ENCODE measurements at regions not wholly inside any gene's neighbourhood (a gene's known extent, or its start where the extent isn't known, plus 50 kb on each side); places are given as distances from the start of the nearest gene placed in this dataset.

DNA sequence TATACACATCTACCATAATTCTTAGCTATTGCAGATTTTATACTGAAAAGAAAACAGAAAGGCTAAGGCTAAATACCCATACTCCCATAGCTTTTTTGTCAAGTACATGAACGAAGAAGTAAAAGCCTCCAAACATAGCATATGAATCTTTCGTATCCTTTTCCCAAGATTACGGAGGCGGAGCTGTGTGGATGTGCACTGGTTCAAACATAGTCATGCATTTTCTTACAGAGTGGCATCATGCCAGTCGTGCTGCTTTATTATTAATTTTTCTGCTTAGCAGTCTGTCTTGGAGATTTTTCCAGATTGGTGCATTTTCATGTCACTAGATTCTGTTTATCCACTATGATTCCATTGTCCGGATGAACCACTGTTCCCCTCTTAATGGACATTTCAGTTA is 118.7 kb upstream of the RUNX3 start:
- TF ChIP-seq, protein P1, sequence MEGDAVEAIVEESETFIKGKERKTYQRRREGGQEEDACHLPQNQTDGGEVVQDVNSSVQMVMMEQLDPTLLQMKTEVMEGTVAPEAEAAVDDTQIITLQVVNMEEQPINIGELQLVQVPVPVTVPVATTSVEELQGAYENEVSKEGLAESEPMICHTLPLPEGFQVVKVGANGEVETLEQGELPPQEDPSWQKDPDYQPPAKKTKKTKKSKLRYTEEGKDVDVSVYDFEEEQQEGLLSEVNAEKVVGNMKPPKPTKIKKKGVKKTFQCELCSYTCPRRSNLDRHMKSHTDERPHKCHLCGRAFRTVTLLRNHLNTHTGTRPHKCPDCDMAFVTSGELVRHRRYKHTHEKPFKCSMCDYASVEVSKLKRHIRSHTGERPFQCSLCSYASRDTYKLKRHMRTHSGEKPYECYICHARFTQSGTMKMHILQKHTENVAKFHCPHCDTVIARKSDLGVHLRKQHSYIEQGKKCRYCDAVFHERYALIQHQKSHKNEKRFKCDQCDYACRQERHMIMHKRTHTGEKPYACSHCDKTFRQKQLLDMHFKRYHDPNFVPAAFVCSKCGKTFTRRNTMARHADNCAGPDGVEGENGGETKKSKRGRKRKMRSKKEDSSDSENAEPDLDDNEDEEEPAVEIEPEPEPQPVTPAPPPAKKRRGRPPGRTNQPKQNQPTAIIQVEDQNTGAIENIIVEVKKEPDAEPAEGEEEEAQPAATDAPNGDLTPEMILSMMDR (IDR thresholded peaks at IDR 0.05; ENCODE audit: low read length, missing control alignments), result no peak
- H3K4me3 ChIP-seq (replicated peaks; ENCODE audit: low read depth, low read length), result no peak overlapping the region
- no peak for DNase-seq (ENCODE audit: low read depth)

DNA sequence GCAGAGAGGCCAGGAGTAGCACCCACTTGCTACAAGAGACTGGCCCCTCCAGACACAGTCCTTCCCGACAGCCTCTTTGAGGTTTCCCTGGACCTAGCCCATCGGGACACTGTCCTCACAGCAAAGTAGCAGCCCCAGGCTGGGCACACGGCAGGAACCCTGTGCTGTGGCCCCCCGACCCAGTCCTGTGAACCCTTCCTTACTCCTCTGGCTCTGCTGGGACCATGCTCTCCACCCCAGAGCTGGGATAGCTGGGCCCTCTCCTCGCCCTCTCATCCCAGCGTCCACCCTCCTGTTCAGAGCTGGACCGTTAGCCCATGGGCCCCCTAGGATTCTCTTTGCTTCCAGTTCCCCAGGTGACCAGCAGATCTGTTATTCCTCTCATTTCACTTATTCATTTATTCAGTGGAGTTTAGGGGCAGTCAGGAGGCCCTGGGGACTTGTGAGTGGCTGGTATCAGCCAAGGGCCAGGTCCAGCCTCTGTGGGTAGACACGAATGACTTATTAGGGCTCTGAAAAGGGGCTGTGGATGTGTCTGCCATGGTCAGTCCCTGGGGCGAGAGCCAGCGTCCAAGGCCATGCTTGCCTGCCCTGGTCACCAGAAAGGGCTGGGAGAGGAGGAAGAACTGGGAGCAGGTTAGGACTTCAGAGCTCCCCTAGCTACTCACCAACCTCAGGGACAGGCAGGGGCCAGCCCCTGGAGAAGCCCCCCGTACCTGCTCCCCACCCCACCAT is 117.6 kb upstream of the RUNX3 start:
- no peak overlapping the region for H3K4me3 ChIP-seq (replicated peaks; ENCODE audit: low read depth, low read length)
- TF ChIP-seq, protein P1 (IDR thresholded peaks at IDR 0.05; ENCODE audit: low read length, missing control alignments), result no peak
- no peak for DNase-seq (ENCODE audit: low read depth)

DNA sequence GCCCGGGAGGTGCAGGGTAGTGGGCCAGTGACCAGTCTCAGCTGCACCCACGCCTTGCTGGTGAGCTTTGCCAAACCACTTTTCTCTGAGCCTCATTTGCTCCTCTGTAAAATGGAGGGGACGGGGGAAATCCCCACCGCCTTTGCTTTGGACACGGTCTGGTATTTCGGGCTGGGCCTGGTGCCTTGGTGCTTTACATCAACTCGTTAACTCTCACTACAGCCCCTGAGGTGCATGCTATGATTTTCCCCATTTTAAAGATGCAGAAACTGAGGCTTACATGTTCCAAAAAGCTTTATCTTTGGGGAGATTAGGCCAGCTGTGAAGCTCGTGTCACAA is 116.1 kb upstream of the RUNX3 start:
- H3K4me3 ChIP-seq (replicated peaks; ENCODE audit: low read depth, low read length), result no peak overlapping the region
- TF ChIP-seq, protein P1 (IDR thresholded peaks at IDR 0.05; ENCODE audit: low read length, missing control alignments), result no peak
- no peak for DNase-seq (ENCODE audit: low read depth)

DNA sequence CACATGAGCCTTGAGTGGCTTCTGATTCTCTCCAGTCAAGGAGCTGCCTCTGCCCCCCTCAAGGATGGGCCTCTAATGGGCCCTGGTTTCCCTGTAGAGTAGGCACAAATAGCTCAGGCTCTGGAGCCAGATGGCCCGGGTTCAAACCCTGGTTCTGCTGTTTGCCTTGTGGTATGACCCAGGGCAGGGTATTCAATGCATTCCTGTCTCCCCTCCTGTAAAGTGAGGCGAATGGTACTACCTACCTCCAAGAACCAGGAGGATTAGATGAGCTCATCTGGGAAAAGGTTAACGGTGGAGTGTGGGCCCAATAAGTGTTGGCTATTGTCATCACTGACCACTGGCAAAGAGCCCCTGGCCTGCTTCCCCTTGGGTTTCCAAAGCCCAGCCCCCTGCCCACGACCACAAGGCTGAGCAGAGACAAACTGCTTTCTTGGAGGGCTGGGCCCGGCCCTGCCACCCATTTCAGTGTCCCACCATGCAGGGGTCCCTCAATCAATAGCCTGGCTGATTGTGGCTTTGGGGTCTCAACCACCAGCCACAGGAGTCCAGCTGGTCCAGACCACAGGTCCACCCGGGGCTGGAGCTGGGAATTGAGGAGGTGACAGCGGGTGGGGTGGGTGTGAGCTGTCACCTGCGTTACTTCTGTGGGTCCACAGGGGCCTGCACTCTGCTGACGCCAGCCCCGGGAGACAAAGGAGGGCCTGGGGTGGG is 115.6 kb upstream of the RUNX3 start:
- TF ChIP-seq, protein P1 (IDR thresholded peaks at IDR 0.05; ENCODE audit: low read length, missing control alignments), result no peak
- no peak overlapping the region for H3K4me3 ChIP-seq (replicated peaks; ENCODE audit: low read depth, low read length)
- DNase-seq (ENCODE audit: low read depth), result no peak

DNA sequence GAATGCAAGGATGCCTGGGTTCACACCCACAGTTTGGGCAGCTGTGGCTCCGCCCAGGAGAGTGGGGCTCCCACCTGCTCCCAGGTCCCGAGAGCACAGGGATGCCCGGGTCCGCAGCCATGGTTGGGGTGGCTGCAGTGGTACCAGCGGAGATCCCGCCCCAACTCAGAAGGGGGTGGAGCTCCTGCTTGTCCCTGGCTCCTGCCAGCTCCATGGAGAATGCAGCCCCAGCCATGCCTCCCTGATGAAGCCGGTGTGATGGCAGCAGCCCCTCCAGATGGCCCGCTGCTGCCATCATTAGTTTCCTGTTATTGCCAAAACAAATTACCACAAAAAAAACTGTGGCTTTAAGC is 113.1 kb upstream of the RUNX3 start:
- no peak for DNase-seq (ENCODE audit: low read depth)
- H3K4me3 ChIP-seq (replicated peaks; ENCODE audit: low read depth, low read length), result no peak overlapping the region
- TF ChIP-seq, protein P1 (IDR thresholded peaks at IDR 0.05; ENCODE audit: low read length, missing control alignments), result no peak

DNA sequence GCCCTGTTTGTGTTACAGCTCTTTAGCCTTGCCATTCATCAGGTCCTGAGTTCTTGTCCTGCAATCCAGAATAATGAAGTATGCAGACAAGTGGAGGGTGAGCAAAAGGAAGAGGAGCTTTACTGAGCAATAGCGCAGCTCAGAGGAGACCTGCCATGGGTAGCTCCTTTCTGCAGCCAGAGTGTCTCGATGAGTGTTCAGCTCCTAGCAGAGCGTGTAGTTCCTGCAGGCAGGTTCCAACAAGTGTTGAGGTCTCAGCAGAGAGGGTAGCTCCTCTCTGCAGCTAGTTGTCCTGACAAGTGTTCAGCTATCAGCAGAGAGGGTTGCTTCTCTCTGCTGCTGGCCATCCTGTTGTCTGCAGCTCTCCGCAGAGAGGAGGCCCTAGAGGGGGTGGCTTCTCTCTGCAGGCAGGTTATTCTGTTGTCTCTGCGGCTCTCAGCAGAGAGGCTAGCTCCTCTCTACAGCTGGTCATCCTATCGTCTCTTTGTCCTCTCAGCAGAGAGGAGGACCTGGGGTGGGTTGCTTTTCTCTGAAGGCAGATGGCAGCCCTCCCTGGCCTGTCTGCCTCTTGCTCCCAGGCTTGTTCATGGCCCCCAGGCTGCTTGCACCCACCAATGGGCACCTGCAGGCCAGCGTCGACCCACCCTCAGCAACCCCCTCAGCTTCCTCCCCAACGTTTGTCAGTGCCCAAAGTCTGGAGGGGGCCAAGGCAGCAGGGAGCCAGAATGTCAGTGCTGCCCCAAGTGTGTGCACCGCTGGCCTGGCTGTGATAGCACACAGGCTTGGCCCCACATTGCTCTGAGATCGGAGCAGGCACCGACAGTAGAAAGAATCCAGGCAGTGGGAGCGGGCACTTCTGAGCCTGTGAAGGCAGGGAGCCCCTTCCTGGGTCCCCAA is 112.5 kb upstream of the RUNX3 start:
- no peak for DNase-seq (ENCODE audit: low read depth)
- TF ChIP-seq, protein P1 (IDR thresholded peaks at IDR 0.05; ENCODE audit: low read length, missing control alignments), result no peak
- H3K4me3 ChIP-seq (replicated peaks; ENCODE audit: low read depth, low read length), result no peak overlapping the region
